Keratinocyte (primary cell): ENCODE measurements at regions not wholly inside any gene's neighbourhood (a gene's known extent, or its start where the extent isn't known, plus 50 kb on each side); places are given as distances from the start of the nearest gene placed in this dataset.

Experiments used
- DNase-seq: peaks from one replicate; pipeline ENCODE4 v3.0.0-alpha.2; 2011; ENCODE audit warnings: low read depth, missing footprints, low spot score
- FAIRE-seq: peaks from 2 replicates; lab custom pipeline; 2011; peaks lifted over from hg19 to GRCh38; lab: Jason Lieb, UNC
- H2AFZ ChIP-seq: 2 replicates; pipeline ENCODE4 v1.6.0; 2012; ENCODE audit warnings: low read length, control low read depth, inconsistent platforms; ENCODE audit not compliant: control insufficient read depth
- H3K27ac ChIP-seq: 2 replicates; pipeline ENCODE4 v1.5.1; 2011; ENCODE audit warnings: low read length; ENCODE audit not compliant: control insufficient read depth, insufficient read depth
- H3K27me3 ChIP-seq: 3 replicates; pipeline ENCODE4 v1.6.0; 2011; ENCODE audit warnings: low read length; ENCODE audit not compliant: control insufficient read depth, insufficient read depth; ENCODE audit errors: extremely low read depth
- H3K36me3 ChIP-seq, 2 experiments: 2 replicates in 1 of 2; 3 replicates in 1 of 2; pipeline ENCODE4 v1.5.1; 2011; ENCODE audit warnings: low read length in 2 of 2, mild to moderate bottlenecking in 1 of 2; ENCODE audit not compliant: control insufficient read depth in 2 of 2, insufficient read depth in 2 of 2; ENCODE audit errors: extremely low read depth in 1 of 2
- H3K4me1 ChIP-seq: 3 replicates; pipeline ENCODE4 v1.5.1; 2011; ENCODE audit warnings: low read length; ENCODE audit not compliant: control insufficient read depth, insufficient read depth; ENCODE audit errors: extremely low read depth
- H3K4me2 ChIP-seq: 3 replicates; pipeline ENCODE4 v1.6.0; 2011; ENCODE audit warnings: low read depth, low read length; ENCODE audit not compliant: control insufficient read depth, insufficient read depth; ENCODE audit errors: extremely low read depth
- H3K4me3 ChIP-seq, 3 experiments: fragments of 200-600 bp in 1 of 3; sonication (generic) in 1 of 3; 2 replicates in 2 of 3; 3 replicates in 1 of 3; pipeline ENCODE4 v1.5.1; 2011 to 2016; ENCODE audit warnings: low read length in 3 of 3, mild to moderate bottlenecking in 3 of 3, control low read depth in 2 of 3, inconsistent platforms in 1 of 3, low read depth in 1 of 3, mixed read lengths in 1 of 3, mixed run types in 1 of 3, moderate library complexity in 1 of 3; ENCODE audit not compliant: control insufficient read depth in 2 of 3, insufficient read depth in 2 of 3; ENCODE audit errors: extremely low read depth in 1 of 3
- H3K79me2 ChIP-seq: 2 replicates; pipeline ENCODE4 v1.6.0; 2012; ENCODE audit warnings: low read length; ENCODE audit not compliant: control insufficient read depth, insufficient read depth
- H3K9ac ChIP-seq: 3 replicates; pipeline ENCODE4 v1.6.0; 2011; ENCODE audit warnings: low read length; ENCODE audit not compliant: control insufficient read depth, insufficient read depth; ENCODE audit errors: extremely low read depth
- H3K9me1 ChIP-seq: 3 replicates; pipeline ENCODE4 v1.6.0; 2011; ENCODE audit warnings: low read length; ENCODE audit not compliant: control insufficient read depth, insufficient read depth; ENCODE audit errors: extremely low read depth
- H3K9me3 ChIP-seq: 2 replicates; pipeline ENCODE4 v1.5.1; 2012; ENCODE audit warnings: low read depth, low read length; ENCODE audit not compliant: control insufficient read depth
- H4K20me1 ChIP-seq: 3 replicates; pipeline ENCODE4 v1.6.0; 2011; ENCODE audit warnings: low read length; ENCODE audit not compliant: control insufficient read depth, insufficient read depth; ENCODE audit errors: extremely low read depth
- CTCF ChIP-seq, 3 experiments: IDR thresholded peaks in 1 of 3; conservative IDR thresholded peaks in 1 of 3; optimal IDR thresholded peaks in 1 of 3; 2 replicates in 2 of 3; 3 replicates in 1 of 3; pipeline versions ENCODE3 to v1.5.1; 2011; ENCODE audit warnings: low read length in 3 of 3, mild to moderate bottlenecking in 3 of 3, moderate library complexity in 2 of 3, control low read depth in 1 of 3, inconsistent platforms in 1 of 3; ENCODE audit not compliant: insufficient read depth in 2 of 3; ENCODE audit errors: extremely low read depth in 1 of 3
- EZH2 ChIP-seq: IDR thresholded peaks from one replicate; pipeline ENCODE4 v1.6.1; 2012; ENCODE audit warnings: inconsistent platforms, mild to moderate bottlenecking, low read length, moderate library complexity
- dilution Hi-C: fragments of 300-500 bp; cut with MboI; formaldehyde crosslinking; loops from one replicate; pipeline ENCODE4 v1.7.0; 2020; ENCODE audit warnings: low sequenced_read_pairs; ENCODE audit not compliant: extremely low pct_ligation_motif_present

GRCh38 chr15:20341901-20342600 lies 199.5 kb downstream of the GOLGA6L6 start:
- TF ChIP-seq CTCF (optimal IDR thresholded peaks at IDR 0.05 in 1 of 3, IDR thresholded peaks at IDR 0.05 in 1 of 3, conservative IDR thresholded peaks at IDR 0.05 in 1 of 3; ENCODE audit: extremely low read depth in 1 of 3, insufficient read depth in 2 of 3, low read length in 3 of 3) (no peak), EZH2 (no peak)
- H2AFZ ChIP-seq: no peak overlapping the region
- no peaks in the 10 kb centered on the region for H3K79me2 ChIP-seq
- H3K27me3 ChIP-seq: peaks cover 3% of the 10 kb centered on the region
- no peak overlapping the region for H3K9ac ChIP-seq
- no peak for FAIRE-seq
- H3K4me3 ChIP-seq: peak overlapping the region in 1 of 3 experiments; percentile 24
- DNase-seq: no peak
- no peaks in the 10 kb centered on the region for H3K9me1 ChIP-seq
- dilution Hi-C loops: no loop called here
- H3K4me2 ChIP-seq: no peak overlapping the region
- H3K36me3 ChIP-seq: no peaks in the 10 kb centered on the region
- H3K27ac ChIP-seq: no peak overlapping the region
- no peaks in the 10 kb centered on the region for H4K20me1 ChIP-seq
- H3K4me1 ChIP-seq: no peaks in the 10 kb centered on the region
- H3K9me3 ChIP-seq: peaks cover 65% of the 10 kb centered on the region

- TF ChIP-seq EZH2 (no peak), CTCF (optimal IDR thresholded peaks at IDR 0.05 in 1 of 3, IDR thresholded peaks at IDR 0.05 in 1 of 3, conservative IDR thresholded peaks at IDR 0.05 in 1 of 3; ENCODE audit: extremely low read depth in 1 of 3, insufficient read depth in 2 of 3, low read length in 3 of 3) (no peak)
- H4K20me1 ChIP-seq: no peaks in the 10 kb centered on the region
- no peak overlapping the region for H3K27ac ChIP-seq
- H3K4me1 ChIP-seq: no peaks in the 10 kb centered on the region
- peak overlapping the region in 1 of 3 experiments; percentile 18 for H3K4me3 ChIP-seq
- H3K9me3 ChIP-seq: peaks cover 58% of the 10 kb centered on the region
- no peak for FAIRE-seq
- no peaks in the 10 kb centered on the region for H3K79me2 ChIP-seq
- H2AFZ ChIP-seq: no peak overlapping the region
- H3K9me1 ChIP-seq: no peaks in the 10 kb centered on the region
- peaks cover 3% of the 10 kb centered on the region for H3K27me3 ChIP-seq
- no peak overlapping the region for H3K4me2 ChIP-seq
- dilution Hi-C loops: no loop called here
- H3K9ac ChIP-seq: no peak overlapping the region
- no peaks in the 10 kb centered on the region for H3K36me3 ChIP-seq
- no peak for DNase-seq
Observed at GRCh38 chr15:20340931-20341661, 200.5 kb downstream of the GOLGA6L6 start.
